Natural killer cell (primary cell): ENCODE measurements at regions not wholly inside any gene's neighbourhood (a gene's known extent, or its start where the extent isn't known, plus 50 kb on each side); places are given as distances from the start of the nearest gene placed in this dataset.

ENCODE experiments used
- ATAC-seq, 3 donors: fragments of 150-1000 bp in 2 of 3; fragments of 200-7000 bp in 1 of 3; cut with Tn5 transposase; 1 replicate in 1 of 3; 2 replicates in 2 of 3; pipeline ENCODE4 v1.10.0; 2021; ENCODE audit warnings: mild to moderate bottlenecking in 2 of 3, moderate library complexity in 2 of 3
- DNase-seq, 2 donors: peaks; one replicate each; pipeline versions ENCODE4 v3.0.0 to v3.0.0-alpha.2; 2013 to 2021; ENCODE audit warnings: mixed read lengths in 1 of 2
- H3K27ac ChIP-seq: one replicate; pipeline ENCODE4 v1.5.1; 2013; ENCODE audit warnings: mild to moderate bottlenecking, low read length
- H3K27me3 ChIP-seq: one replicate; pipeline ENCODE4 v1.6.1; 2013; ENCODE audit warnings: low read length; ENCODE audit not compliant: control insufficient read depth, insufficient read depth
- H3K36me3 ChIP-seq: one replicate; pipeline ENCODE4 v1.6.1; 2013; ENCODE audit warnings: low read length; ENCODE audit not compliant: control insufficient read depth, insufficient read depth
- H3K4me1 ChIP-seq: one replicate; pipeline ENCODE4 v1.6.1; 2013; ENCODE audit warnings: low read length; ENCODE audit not compliant: control insufficient read depth, insufficient read depth
- H3K4me3 ChIP-seq: one replicate; pipeline ENCODE4 v1.5.1; 2013; ENCODE audit warnings: low read length
- H3K9me3 ChIP-seq: one replicate; pipeline ENCODE4 v1.6.1; 2013; ENCODE audit warnings: low read length; ENCODE audit not compliant: control insufficient read depth, insufficient read depth
- H3K27ac Mint-ChIP-seq, 2 donors: one replicate each; pipeline ENCODE4 v1.8.0; 2022; ENCODE audit warnings: mild to moderate bottlenecking in 2 of 2, mixed read lengths in 2 of 2, moderate library complexity in 1 of 2
- H3K27me3 Mint-ChIP-seq, 2 donors: one replicate each; pipeline ENCODE4 v1.8.0; 2022; ENCODE audit warnings: low read depth in 2 of 2, mixed read lengths in 2 of 2
- H3K36me3 Mint-ChIP-seq: one replicate; pipeline ENCODE4 v1.8.0; 2022; ENCODE audit warnings: mixed read lengths
- H3K4me1 Mint-ChIP-seq, 2 donors: one replicate each; pipeline ENCODE4 v1.8.0; 2022; ENCODE audit warnings: mixed read lengths in 2 of 2
- H3K4me3 Mint-ChIP-seq: one replicate; pipeline ENCODE4 v1.8.0; 2022; ENCODE audit warnings: mild to moderate bottlenecking, moderate library complexity, mixed read lengths
- H3K9me3 Mint-ChIP-seq, 2 donors: one replicate each; pipeline ENCODE4 v1.8.0; 2022; ENCODE audit warnings: mixed read lengths in 2 of 2
- WGBS: methylation state at CpG from one replicate; pipeline ENCODE4 v1.1.7; 2013; ENCODE audit warnings: missing lambda C conversion rate; ENCODE audit not compliant: insufficient coverage; 5-methylcytosine and 5-hydroxymethylcytosine counted together
- intact Hi-C: fragments of 100-400 bp; cut with micrococcal nuclease; formaldehyde crosslinking; loops from one replicate; pipeline ENCODE4 v1.14.2; 2022
- TF ChIP-seq, protein P1 (sequence below): fragments of 200-600 bp; IDR thresholded peaks from one replicate; pipeline ENCODE4 v1.8.0; 2022; ENCODE audit warnings: antibody characterized with exemption

- Mint-ChIP-seq H3K27ac (no peak overlapping the region), H3K27me3 (no peaks in the 10 kb centered on the region), H3K4me3 (no peak overlapping the region), H3K9me3 (peaks cover 10 to 12% of the 10 kb centered on the region in 2 donors), H3K36me3 (no peaks in the 10 kb centered on the region), H3K4me1 (no peaks in the 10 kb centered on the region)
- H3K9me3 ChIP-seq: no peaks in the 10 kb centered on the region
- WGBS: 72% methylated on average over 8 of the region's 8 CpGs
- intact Hi-C loops: no loop called here
- H3K27ac ChIP-seq: no peak overlapping the region
- DNase-seq (no peak), ATAC-seq (no peak)
- H3K4me3 ChIP-seq: no peak overlapping the region
- no peaks in the 10 kb centered on the region for H3K4me1 ChIP-seq
- TF ChIP-seq, protein P1, sequence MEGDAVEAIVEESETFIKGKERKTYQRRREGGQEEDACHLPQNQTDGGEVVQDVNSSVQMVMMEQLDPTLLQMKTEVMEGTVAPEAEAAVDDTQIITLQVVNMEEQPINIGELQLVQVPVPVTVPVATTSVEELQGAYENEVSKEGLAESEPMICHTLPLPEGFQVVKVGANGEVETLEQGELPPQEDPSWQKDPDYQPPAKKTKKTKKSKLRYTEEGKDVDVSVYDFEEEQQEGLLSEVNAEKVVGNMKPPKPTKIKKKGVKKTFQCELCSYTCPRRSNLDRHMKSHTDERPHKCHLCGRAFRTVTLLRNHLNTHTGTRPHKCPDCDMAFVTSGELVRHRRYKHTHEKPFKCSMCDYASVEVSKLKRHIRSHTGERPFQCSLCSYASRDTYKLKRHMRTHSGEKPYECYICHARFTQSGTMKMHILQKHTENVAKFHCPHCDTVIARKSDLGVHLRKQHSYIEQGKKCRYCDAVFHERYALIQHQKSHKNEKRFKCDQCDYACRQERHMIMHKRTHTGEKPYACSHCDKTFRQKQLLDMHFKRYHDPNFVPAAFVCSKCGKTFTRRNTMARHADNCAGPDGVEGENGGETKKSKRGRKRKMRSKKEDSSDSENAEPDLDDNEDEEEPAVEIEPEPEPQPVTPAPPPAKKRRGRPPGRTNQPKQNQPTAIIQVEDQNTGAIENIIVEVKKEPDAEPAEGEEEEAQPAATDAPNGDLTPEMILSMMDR: no peak
- no peaks in the 10 kb centered on the region for H3K36me3 ChIP-seq
- H3K27me3 ChIP-seq: no peaks in the 10 kb centered on the region
Measured at GRCh38 chr13:64339373-64340063, 2890.6 kb downstream of the PCDH9 start.

GRCh38 chr13:64338671-64339070 is 2891.5 kb downstream of the PCDH9 start:
- DNase-seq (no peak), ATAC-seq (no peak)
- Mint-ChIP-seq H3K36me3 (no peaks in the 10 kb centered on the region), H3K9me3 (peaks cover 11 to 13% of the 10 kb centered on the region in 2 donors), H3K4me1 (no peaks in the 10 kb centered on the region), H3K4me3 (no peak overlapping the region), H3K27ac (no peak overlapping the region), H3K27me3 (no peaks in the 10 kb centered on the region)
- no peaks in the 10 kb centered on the region for H3K4me1 ChIP-seq
- H3K27ac ChIP-seq: no peak overlapping the region
- no peaks in the 10 kb centered on the region for H3K27me3 ChIP-seq
- intact Hi-C loops: no loop called here
- WGBS: 100% methylated on average over 1 of the region's 1 CpG
- no peak overlapping the region for H3K4me3 ChIP-seq
- TF ChIP-seq, protein P1: no peak
- H3K36me3 ChIP-seq: no peaks in the 10 kb centered on the region
- no peaks in the 10 kb centered on the region for H3K9me3 ChIP-seq

GRCh38 chr13:64333888-64334287 is 2896.2 kb downstream of the PCDH9 start:
- 87% methylated on average over 3 of the region's 3 CpGs for WGBS
- ATAC-seq (no peak), DNase-seq (no peak)
- H3K4me3 ChIP-seq: no peak overlapping the region
- no peaks in the 10 kb centered on the region for H3K27me3 ChIP-seq
- no peaks in the 10 kb centered on the region for H3K4me1 ChIP-seq
- no peaks in the 10 kb centered on the region for H3K36me3 Mint-ChIP-seq
- H3K4me3 Mint-ChIP-seq: no peak overlapping the region
- no peak overlapping the region for H3K27ac ChIP-seq
- no peaks in the 10 kb centered on the region for H3K9me3 ChIP-seq
- no peaks in the 10 kb centered on the region for H3K4me1 Mint-ChIP-seq
- TF ChIP-seq, protein P1: no peak
- intact Hi-C loops: no loop called here
- H3K27me3 Mint-ChIP-seq: no peaks in the 10 kb centered on the region
- H3K36me3 ChIP-seq: no peaks in the 10 kb centered on the region
- H3K9me3 Mint-ChIP-seq: peaks cover 8 to 11% of the 10 kb centered on the region in 2 donors
- no peak overlapping the region for H3K27ac Mint-ChIP-seq

DNA sequence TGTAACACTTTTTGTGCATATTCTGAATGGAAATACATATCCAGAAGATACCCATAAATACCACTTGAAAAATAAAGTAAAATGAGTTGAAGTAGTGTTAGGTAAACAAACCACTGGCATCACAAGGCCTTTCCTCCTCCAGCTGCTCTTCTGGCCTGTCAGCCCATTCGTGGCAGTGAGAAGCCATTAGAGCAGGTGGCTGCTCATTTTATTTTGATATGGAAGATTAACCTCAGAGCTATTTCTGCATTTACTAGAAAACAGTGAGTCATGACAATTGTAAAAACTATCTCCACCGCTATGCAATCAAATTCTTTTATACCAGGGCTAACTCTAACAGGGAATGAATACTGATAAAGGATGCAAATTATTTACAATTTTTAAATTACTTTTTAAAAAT is 2898.1 kb downstream of the PCDH9 start:
- Histone ChIP-seq H3K27me3 (no peaks in the 10 kb centered on the region), H3K4me3 (no peak overlapping the region), H3K27ac (no peak overlapping the region), H3K36me3 (no peaks in the 10 kb centered on the region), H3K4me1 (no peaks in the 10 kb centered on the region), H3K9me3 (no peaks in the 10 kb centered on the region)
- no peak for DNase-seq
- no peak overlapping the region for H3K27ac Mint-ChIP-seq
- H3K9me3 Mint-ChIP-seq: peaks cover 11% of the 10 kb centered on the region in 2 donors
- no peak for ATAC-seq
- 17% methylated on average over 1 of the region's 2 CpGs for WGBS
- intact Hi-C loops: no loop called here
- H3K27me3 Mint-ChIP-seq: no peaks in the 10 kb centered on the region
- no peaks in the 10 kb centered on the region for H3K4me1 Mint-ChIP-seq
- H3K36me3 Mint-ChIP-seq: no peaks in the 10 kb centered on the region
- no peak overlapping the region for H3K4me3 Mint-ChIP-seq
- TF ChIP-seq, protein P1: no peak
